ENCODE measurements at regions not wholly inside any gene's neighbourhood (a gene's known extent, or its start where the extent isn't known, plus 50 kb on each side); places are given as distances from the start of the nearest gene placed in this dataset.

- Histone ChIP-seq H3K9me1 (replicated peaks; ENCODE audit: control insufficient read depth, extremely low read depth, insufficient read depth, low read length) (no peaks in the 10 kb centered on the region), H3K27me3 (ENCODE audit: control insufficient read depth in 2 of 2, insufficient read depth in 2 of 2, low read length in 2 of 2) (no peaks in the 10 kb centered on the region), H3K9ac (replicated peaks; ENCODE audit: extremely low read depth, insufficient read depth, low read length) (no peak overlapping the region), H3K9me3 (replicated peaks; ENCODE audit: control insufficient read depth, insufficient read depth, low read length) (peaks cover 7% of the 10 kb centered on the region), H3K4me2 (ENCODE audit: insufficient read depth, low read length) (no peak overlapping the region), H3K27ac (ENCODE audit: insufficient read depth, low read depth, low read length) (no peak overlapping the region), H3K4me1 (ENCODE audit: control insufficient read depth, extremely low read depth, insufficient read depth, low read length) (no peaks in the 10 kb centered on the region), H4K20me1 (replicated peaks; ENCODE audit: control insufficient read depth, extremely low read depth, insufficient read depth, low read length) (no peaks in the 10 kb centered on the region), H3K4me3 (replicated peaks in 1 of 3; ENCODE audit: insufficient read depth in 1 of 3, low read depth in 1 of 3, low read length in 3 of 3) (no peak overlapping the region), H3K79me2 (ENCODE audit: control insufficient read depth, insufficient read depth, low read length) (no peaks in the 10 kb centered on the region), H2AFZ (ENCODE audit: low read depth, low read length) (no peak overlapping the region), H3K36me3 (ENCODE audit: control insufficient read depth in 2 of 2, extremely low read depth in 1 of 2, insufficient read depth in 2 of 2, low read length in 2 of 2) (no peaks in the 10 kb centered on the region)
- no peak for TF ChIP-seq POLR2AphosphoS5 (IDR thresholded peaks at IDR 0.05; ENCODE audit: insufficient read depth, low read depth, low read length)
- no peak for TF ChIP-seq POLR2A (IDR thresholded peaks at IDR 0.05; ENCODE audit: low read depth, low read length)
- no peak for TF ChIP-seq CTCF (IDR thresholded peaks at IDR 0.05; ENCODE audit: extremely low read depth in 1 of 2, insufficient read depth in 1 of 2, low read depth in 1 of 2, low read length in 2 of 2)
- no peak for TF ChIP-seq MAX (IDR thresholded peaks at IDR 0.05; ENCODE audit: insufficient read depth, insufficient read length)
- no peak for TF ChIP-seq MYC (IDR thresholded peaks at IDR 0.05; ENCODE audit: low read depth, low read length)
- no peak for TF ChIP-seq EZH2 (IDR thresholded peaks at IDR 0.05; ENCODE audit: borderline replicate concordance, low read depth, low read length, severe bottlenecking)
- no peak for TF ChIP-seq FOS (IDR thresholded peaks at IDR 0.05; ENCODE audit: borderline replicate concordance, insufficient read depth, low read length)
- TF ChIP-seq GATA2 (IDR thresholded peaks at IDR 0.05; ENCODE audit: insufficient read depth, insufficient read length, low read depth, low read length) = no peak
- CTCF ChIA-PET = no interaction called here
- FAIRE-seq (no peak), DNase-seq (ENCODE audit: low read depth, low spot score) (no peak)
- BruUV-seq (replicated peaks) = no TSS peak
- dilution Hi-C loops (cut with MboI; ENCODE audit: extremely low pct_ligation_motif_present, low sequenced_read_pairs) (no loop called here), intact Hi-C loops (cut with micrococcal nuclease) (no loop called here)
- POLR2A ChIA-PET = no interaction called here
Measured at GRCh38 chr14:98946940-98947339, 325.1 kb downstream of the BCL11B start.
